ENCODE measurements at regions not wholly inside any gene's neighbourhood (a gene's known extent, or its start where the extent isn't known, plus 50 kb on each side); places are given as distances from the start of the nearest gene placed in this dataset.

GRCh38 chr4:138577145-138577544 is 335.0 kb upstream of the SLC7A11 start:
- Histone ChIP-seq H3K9me3 (ENCODE audit: control insufficient read depth, low read length) (no peaks in the 10 kb centered on the region), H3K4me1 (no peaks in the 10 kb centered on the region), H3K27me3 (ENCODE audit: control insufficient read depth, insufficient read depth, low read length) (no peaks in the 10 kb centered on the region), H3K4me3 (ENCODE audit: low read depth, low read length) (no peak overlapping the region), H3K9ac (no peak overlapping the region), H2AFZ (no peak overlapping the region), H3K4me2 (ENCODE audit: low read length) (no peak overlapping the region), H3K79me2 (no peaks in the 10 kb centered on the region), H3K36me3 (ENCODE audit: control insufficient read depth, insufficient read depth, low read length) (no peaks in the 10 kb centered on the region), H3K27ac (no peak overlapping the region)
- no peak for TF ChIP-seq CTCF (IDR thresholded peaks at IDR 0.05)

- Histone ChIP-seq H3K27ac (no peak overlapping the region), H3K79me2 (no peaks in the 10 kb centered on the region), H3K4me2 (ENCODE audit: low read length) (no peak overlapping the region), H3K4me3 (ENCODE audit: low read depth, low read length) (no peak overlapping the region), H3K9me3 (ENCODE audit: control insufficient read depth, low read length) (no peaks in the 10 kb centered on the region), H3K9ac (no peak overlapping the region), H3K36me3 (ENCODE audit: control insufficient read depth, insufficient read depth, low read length) (no peaks in the 10 kb centered on the region), H3K4me1 (no peaks in the 10 kb centered on the region), H3K27me3 (ENCODE audit: control insufficient read depth, insufficient read depth, low read length) (no peaks in the 10 kb centered on the region), H2AFZ (no peak overlapping the region)
- TF ChIP-seq CTCF (IDR thresholded peaks at IDR 0.05): no peak
Observed at GRCh38 chr4:138576684-138577083, 334.5 kb upstream of the SLC7A11 start.

GRCh38 chr4:138573246-138573645 is 331.1 kb upstream of the SLC7A11 start:
- no peaks in the 10 kb centered on the region for H3K4me1 ChIP-seq
- H3K9me3 ChIP-seq (ENCODE audit: control insufficient read depth, low read length): no peaks in the 10 kb centered on the region
- H3K4me3 ChIP-seq (ENCODE audit: low read depth, low read length): no peak overlapping the region
- H3K4me2 ChIP-seq (ENCODE audit: low read length): no peak overlapping the region
- no peaks in the 10 kb centered on the region for H3K79me2 ChIP-seq
- H3K9ac ChIP-seq: no peak overlapping the region
- no peak for TF ChIP-seq CTCF (IDR thresholded peaks at IDR 0.05)
- no peaks in the 10 kb centered on the region for H3K36me3 ChIP-seq (ENCODE audit: control insufficient read depth, insufficient read depth, low read length)
- no peak overlapping the region for H3K27ac ChIP-seq
- no peak overlapping the region for H2AFZ ChIP-seq
- no peaks in the 10 kb centered on the region for H3K27me3 ChIP-seq (ENCODE audit: control insufficient read depth, insufficient read depth, low read length)

GRCh38 chr4:138572007-138572406 is 329.9 kb upstream of the SLC7A11 start:
- no peaks in the 10 kb centered on the region for H3K79me2 ChIP-seq

More at GRCh38 chr4:138572007-138572406, 329.9 kb upstream of the SLC7A11 start:
- no peak overlapping the region for H2AFZ ChIP-seq
- no peak overlapping the region for H3K4me3 ChIP-seq (ENCODE audit: low read depth, low read length)
- no peak overlapping the region for H3K9ac ChIP-seq
- H3K36me3 ChIP-seq (ENCODE audit: control insufficient read depth, insufficient read depth, low read length): no peaks in the 10 kb centered on the region
- no peak overlapping the region for H3K27ac ChIP-seq
- no peak overlapping the region for H3K4me2 ChIP-seq (ENCODE audit: low read length)
- H3K9me3 ChIP-seq (ENCODE audit: control insufficient read depth, low read length): no peaks in the 10 kb centered on the region
- H3K4me1 ChIP-seq: no peaks in the 10 kb centered on the region
- TF ChIP-seq CTCF (IDR thresholded peaks at IDR 0.05): no peak
- no peaks in the 10 kb centered on the region for H3K27me3 ChIP-seq (ENCODE audit: control insufficient read depth, insufficient read depth, low read length)

Measured in parathyroid adenoma (tissue), 2 donors.